ENCODE measurements at regions not wholly inside any gene's neighbourhood (a gene's known extent, or its start where the extent isn't known, plus 50 kb on each side); places are given as distances from the start of the nearest gene placed in this dataset.

GRCh38 chr5:44875661-44876605 is 67.2 kb downstream of the MRPS30 start:
- Histone ChIP-seq H3K36me3 (ENCODE audit: control insufficient read depth in 2 of 2, insufficient read depth in 1 of 2, low read length in 2 of 2) (no peaks in the 10 kb centered on the region), H3K27ac (ENCODE audit: extremely low read depth, low read depth, low read length) (no peak overlapping the region), H3K9me3 (ENCODE audit: control insufficient read depth, insufficient read depth, low read depth, low read length) (no peaks in the 10 kb centered on the region), H3K4me1 (ENCODE audit: control insufficient read depth, insufficient read depth, low read length) (no peaks in the 10 kb centered on the region), H3K4me3 (ENCODE audit: low read depth, low read length) (no peak overlapping the region)
- TF ChIP-seq ZSCAN16 (tag by site-specific recombination; IDR thresholded peaks at IDR 0.05) = no peak
- TF ChIP-seq HOXD13 (CRISPR knock-in tag; IDR thresholded peaks at IDR 0.05; ENCODE audit: borderline replicate concordance) = no peak
- TF ChIP-seq ZNF335 (tag by site-specific recombination; conservative IDR thresholded peaks at IDR 0.05) = 0 out of 2 replicates have a peak, but pooled peaks have one; percentile 15
- no peak for TF ChIP-seq ZNF529 (tag by site-specific recombination; IDR thresholded peaks at IDR 0.05; ENCODE audit: insufficient replicate concordance)
- TF ChIP-seq ZNF157 (tag by site-specific recombination; IDR thresholded peaks at IDR 0.05) = no peak
- TF ChIP-seq SCRT2 (tag by site-specific recombination; IDR thresholded peaks at IDR 0.05) = peak; percentile 56
- TF ChIP-seq PRDM1 (tag by site-specific recombination; IDR thresholded peaks at IDR 0.05) = peak; percentile 56; the same call in 1 of the 2 replicates
- TF ChIP-seq ZNF366 (tag by site-specific recombination; conservative IDR thresholded peaks at IDR 0.05) = peak; percentile 29; the same call in 1 of the 2 replicates
- no peak for TF ChIP-seq ZNF423 (tag by site-specific recombination; IDR thresholded peaks at IDR 0.05)
- TF ChIP-seq ZNF223 (tag by site-specific recombination; IDR thresholded peaks at IDR 0.05) = no peak
- peak; percentile 36; the same call in 1 of the 2 replicates for TF ChIP-seq GFI1B (tag by site-specific recombination; IDR thresholded peaks at IDR 0.05)
- TF ChIP-seq SP3 (tag by site-specific recombination; IDR thresholded peaks at IDR 0.05) = 0 out of 2 replicates have a peak, but pooled peaks have one; percentile 19
- CTCF ChIA-PET = interaction anchor here (1.3 kb wide), 1 partner anchor 59 kb away, joined by 4 read pairs; no protein-coding TSS in a partner anchor
- POLR2A ChIA-PET = no interaction called here

DNA sequence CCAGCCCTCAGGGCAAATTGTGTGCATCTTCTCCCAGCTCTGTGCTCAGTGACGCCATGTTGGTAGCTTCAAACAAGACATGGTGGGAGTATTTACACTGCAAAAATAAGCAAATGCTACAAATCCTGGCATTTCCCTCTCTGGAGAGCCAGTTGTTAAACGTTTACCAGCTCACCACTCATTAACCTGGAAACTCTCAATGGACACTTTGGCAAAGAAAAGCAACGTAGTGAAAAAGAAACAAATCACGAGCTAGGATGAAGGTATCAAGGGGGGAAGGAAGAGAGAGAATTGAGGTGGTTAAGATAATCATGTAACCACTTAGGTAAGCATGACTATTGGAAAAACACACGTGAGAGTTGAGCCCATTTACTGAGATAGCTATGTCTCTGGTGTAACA is 72.5 kb downstream of the MRPS30 start:
- no peaks in the 10 kb centered on the region for H3K4me1 ChIP-seq (ENCODE audit: control insufficient read depth, insufficient read depth, low read length)
- H3K27ac ChIP-seq (ENCODE audit: extremely low read depth, low read depth, low read length) = no peak overlapping the region
- ChIA-PET CTCF (interaction anchor here (0.7 kb wide), 1 partner anchor 549 kb away, joined by 3 read pairs; no protein-coding TSS in a partner anchor), POLR2A (no interaction called here)
- no peaks in the 10 kb centered on the region for H3K9me3 ChIP-seq (ENCODE audit: control insufficient read depth, insufficient read depth, low read depth, low read length)
- H3K4me3 ChIP-seq (ENCODE audit: low read depth, low read length) = no peak overlapping the region
- no peaks in the 10 kb centered on the region for H3K36me3 ChIP-seq (ENCODE audit: control insufficient read depth in 2 of 2, insufficient read depth in 1 of 2, low read length in 2 of 2)
- no peak for TF ChIP-seq ZBTB44 (tag by site-specific recombination; IDR thresholded peaks at IDR 0.05)
- TF ChIP-seq ZNF10 (tag by site-specific recombination; IDR thresholded peaks at IDR 0.05) = no peak
- no peak for TF ChIP-seq ZNF621 (tag by site-specific recombination; IDR thresholded peaks at IDR 0.05)
- TF ChIP-seq ZNF785 (tag by site-specific recombination; IDR thresholded peaks at IDR 0.05) = no peak
- TF ChIP-seq, protein P1, sequence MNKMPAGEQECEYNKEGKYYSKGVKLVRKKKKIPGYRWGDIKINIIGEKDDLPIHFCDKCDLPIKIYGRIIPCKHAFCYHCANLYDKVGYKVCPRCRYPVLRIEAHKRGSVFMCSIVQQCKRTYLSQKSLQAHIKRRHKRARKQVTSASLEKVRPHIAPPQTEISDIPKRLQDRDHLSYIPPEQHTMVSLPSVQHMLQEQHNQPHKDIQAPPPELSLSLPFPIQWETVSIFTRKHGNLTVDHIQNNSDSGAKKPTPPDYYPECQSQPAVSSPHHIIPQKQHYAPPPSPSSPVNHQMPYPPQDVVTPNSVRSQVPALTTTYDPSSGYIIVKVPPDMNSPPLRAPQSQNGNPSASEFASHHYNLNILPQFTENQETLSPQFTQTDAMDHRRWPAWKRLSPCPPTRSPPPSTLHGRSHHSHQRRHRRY (tag by site-specific recombination; IDR thresholded peaks at IDR 0.05) = no peak
- no peak for TF ChIP-seq ZNF114 (tag by site-specific recombination; IDR thresholded peaks at IDR 0.05)
- TF ChIP-seq KLF17 (tag by site-specific recombination; IDR thresholded peaks at IDR 0.05) = no peak
- no peak for TF ChIP-seq ZFP3 (tag by site-specific recombination; IDR thresholded peaks at IDR 0.05; ENCODE audit: low read depth)
- no peak for TF ChIP-seq ZBTB20 (tag by site-specific recombination; IDR thresholded peaks at IDR 0.05)
- no peak for TF ChIP-seq ZNF518A (tag by site-specific recombination; conservative IDR thresholded peaks at IDR 0.05; ENCODE audit: low read depth)
- no peak for TF ChIP-seq ZNF121 (tag by site-specific recombination; IDR thresholded peaks at IDR 0.05)
- TF ChIP-seq ZNF704 (tag by site-specific recombination; IDR thresholded peaks at IDR 0.05) = no peak

Measured in HEK293 (cell line).